ENCODE measurements at regions not wholly inside any gene's neighbourhood (a gene's known extent, or its start where the extent isn't known, plus 50 kb on each side); places are given as distances from the start of the nearest gene placed in this dataset.

GRCh38 chr10:78302989-78303854 is 269.6 kb downstream of the RPS24 start:
- intact Hi-C loops (cut with DNase I), result loop anchor here (2.0 to 10.0 kb wide), 7 partner anchors 41 to 894 kb away; partner anchors contain the start of gene ZMIZ1
- peak; percentile 86 to 99 (median 92) for DNase-seq

- DNase-seq, result no peak
- intact Hi-C loops (cut with DNase I), result loop anchor here (5.0 to 10.0 kb wide), 7 partner anchors 42 to 893 kb away; partner anchors contain the start of gene ZMIZ1
Measured at GRCh38 chr10:78304091-78305045, 270.7 kb downstream of the RPS24 start.

GRCh38 chr10:78305311-78305710 is 271.6 kb downstream of the RPS24 start:
- intact Hi-C loops (cut with DNase I), result loop anchor here (5.0 to 10.0 kb wide), 3 partner anchors 52 to 669 kb away; no protein-coding TSS in a partner anchor
- no peak for DNase-seq

GRCh38 chr10:78306358-78306757 is 272.7 kb downstream of the RPS24 start:
- intact Hi-C loops (cut with DNase I), result loop anchor here (5.0 to 10.0 kb wide), 3 partner anchors 51 to 668 kb away; no protein-coding TSS in a partner anchor
- no peak for DNase-seq

- no peak for DNase-seq
- intact Hi-C loops (cut with DNase I), result loop anchor here (5.0 to 10.0 kb wide), 3 partner anchors 50 to 667 kb away; no protein-coding TSS in a partner anchor
Measured at GRCh38 chr10:78307576-78307975, 273.9 kb downstream of the RPS24 start.

- no peak for DNase-seq
- intact Hi-C loops (cut with DNase I), result loop anchor here (5.0 to 10.0 kb wide), 3 partner anchors 48 to 665 kb away; no protein-coding TSS in a partner anchor
Measured at GRCh38 chr10:78309536-78310237, 276.0 kb downstream of the RPS24 start.

- no peak for DNase-seq
- intact Hi-C loops (cut with DNase I), result no loop called here
Measured at GRCh38 chr10:78310481-78311080, 276.9 kb downstream of the RPS24 start.

GRCh38 chr10:78312197-78313047 is 278.8 kb downstream of the RPS24 start:
- intact Hi-C loops (cut with DNase I), result no loop called here
- DNase-seq, result peak in 1 of 10 donors; percentile 30

GRCh38 chr10:78313048-78313381 is 279.4 kb downstream of the RPS24 start:
- no peak for DNase-seq
- intact Hi-C loops (cut with DNase I), result no loop called here

- intact Hi-C loops (cut with DNase I), result no loop called here
- DNase-seq, result peak in 1 of 10 donors; percentile 54
Measured at GRCh38 chr10:78313636-78314035, 280.0 kb downstream of the RPS24 start.

GRCh38 chr10:78314651-78315050 is 281.0 kb downstream of the RPS24 start:
- no peak for DNase-seq
- intact Hi-C loops (cut with DNase I), result no loop called here

- intact Hi-C loops (cut with DNase I), result no loop called here
- peak in 1 of 10 donors; percentile 60 for DNase-seq
Measured at GRCh38 chr10:78316451-78316931, 282.8 kb downstream of the RPS24 start.

- no peak for DNase-seq
- intact Hi-C loops (cut with DNase I), result no loop called here
Measured at GRCh38 chr10:78318305-78318704, 284.6 kb downstream of the RPS24 start.

- intact Hi-C loops (cut with DNase I), result no loop called here
- peak in 1 of 10 donors; percentile 33 for DNase-seq
Measured at GRCh38 chr10:78319371-78319770, 285.7 kb downstream of the RPS24 start.

GRCh38 chr10:78319841-78320240 is 286.2 kb downstream of the RPS24 start:
- no peak for DNase-seq
- intact Hi-C loops (cut with DNase I), result no loop called here

- DNase-seq, result no peak
- intact Hi-C loops (cut with DNase I), result no loop called here
Measured at GRCh38 chr10:78320506-78320905, 286.8 kb downstream of the RPS24 start.

GRCh38 chr10:78321000-78321399 is 287.3 kb downstream of the RPS24 start:
- intact Hi-C loops (cut with DNase I), result no loop called here
- no peak for DNase-seq

GRCh38 chr10:78321500-78321899 is 287.8 kb downstream of the RPS24 start:
- DNase-seq, result peak in 1 of 10 donors; percentile 26
- intact Hi-C loops (cut with DNase I), result no loop called here

- intact Hi-C loops (cut with DNase I), result no loop called here
Measured at GRCh38 chr10:78326372-78326771, 292.7 kb downstream of the RPS24 start.

More at GRCh38 chr10:78326372-78326771, 292.7 kb downstream of the RPS24 start:
- no peak for DNase-seq
